GM23248 (cell line): ENCODE measurements at regions not wholly inside any gene's neighbourhood (a gene's known extent, or its start where the extent isn't known, plus 50 kb on each side); places are given as distances from the start of the nearest gene placed in this dataset.
"Not testable (repeated sequence)": the region's sequence is repeated elsewhere in the genome, so short reads cannot be mapped to it uniquely, and the experiment has no call there.

Source experiments
- DNase-seq: peaks from one replicate; pipeline ENCODE4 v3.0.0-alpha.2; 2015
- H2AFZ ChIP-seq: fragments of 200-600 bp; sonication (generic); 2 replicates; pipeline ENCODE4 v1.6.1; 2016; ENCODE audit warnings: antibody characterized with exemption
- H3F3A ChIP-seq: fragments of 200-600 bp; sonication (generic); 2 replicates; pipeline ENCODE4 v1.6.1; 2016; ENCODE audit warnings: mild to moderate bottlenecking, antibody characterized with exemption, mixed run types; ENCODE audit not compliant: insufficient read depth
- H3K27ac ChIP-seq: fragments of 200-600 bp; sonication (generic); 2 replicates; pipeline ENCODE4 v1.5.1; 2016; ENCODE audit warnings: mild to moderate bottlenecking
- H3K27me3 ChIP-seq: fragments of 200-600 bp; sonication (generic); replicated peaks from 2 replicates; pipeline ENCODE4 v1.6.1; 2016; ENCODE audit warnings: mild to moderate bottlenecking; ENCODE audit not compliant: insufficient read depth
- H3K36me3 ChIP-seq: fragments of 200-600 bp; sonication (generic); 2 replicates; pipeline ENCODE4 v1.6.1; 2016; ENCODE audit warnings: low read depth, mild to moderate bottlenecking
- H3K4me1 ChIP-seq: fragments of 200-600 bp; sonication (generic); 2 replicates; pipeline ENCODE4 v1.6.1; 2016; ENCODE audit warnings: mild to moderate bottlenecking; ENCODE audit not compliant: insufficient read depth
- H3K4me2 ChIP-seq: fragments of 200-600 bp; sonication (generic); one replicate; pipeline ENCODE4 v1.6.1; 2016; ENCODE audit warnings: mild to moderate bottlenecking; ENCODE audit not compliant: unreplicated experiment
- H3K4me3 ChIP-seq: fragments of 200-600 bp; sonication (generic); 2 replicates; pipeline ENCODE4 v1.5.1; 2016; ENCODE audit warnings: mild to moderate bottlenecking
- H3K79me2 ChIP-seq: fragments of 200-600 bp; sonication (generic); 2 replicates; pipeline ENCODE4 v1.6.1; 2016; ENCODE audit warnings: mild to moderate bottlenecking; ENCODE audit not compliant: insufficient read depth
- H3K9ac ChIP-seq: fragments of 200-600 bp; sonication (generic); 2 replicates; pipeline ENCODE4 v1.6.1; 2016; ENCODE audit warnings: mild to moderate bottlenecking
- H3K9me2 ChIP-seq: fragments of 200-600 bp; sonication (generic); 2 replicates; pipeline ENCODE4 v1.6.1; 2016; ENCODE audit warnings: mixed run types, mild to moderate bottlenecking, moderate library complexity; ENCODE audit not compliant: insufficient read depth
- H3K9me3 ChIP-seq: fragments of 200-600 bp; sonication (generic); one replicate; pipeline ENCODE4 v1.6.1; 2017; ENCODE audit warnings: low read depth
- H4K20me1 ChIP-seq: fragments of 200-600 bp; sonication (generic); 2 replicates; pipeline ENCODE4 v1.6.0; 2016; ENCODE audit not compliant: insufficient read depth
- EZH2 ChIP-seq: fragments of 200-600 bp; sonication (generic); IDR thresholded peaks from 2 replicates; pipeline ENCODE4 v1.6.1; 2018; ENCODE audit warnings: antibody characterized with exemption, mild to moderate bottlenecking; ENCODE audit not compliant: insufficient read depth, poor library complexity, severe bottlenecking
- EZH2phosphoT487 ChIP-seq: fragments of 200-600 bp; sonication (generic); IDR thresholded peaks from 2 replicates; pipeline ENCODE4 v1.6.1; 2018; ENCODE audit warnings: antibody characterized with exemption, moderate library complexity, mild to moderate bottlenecking, low read depth; ENCODE audit not compliant: insufficient read depth
- WGBS, 2 experiments: methylation state at CpG; one replicate each; pipeline ENCODE4 v1.1.6; 2015 to 2017; ENCODE audit warnings: low lambda C conversion rate in 2 of 2, low coverage in 1 of 2; ENCODE audit errors: missing lambda C conversion rate in 2 of 2; 5-methylcytosine and 5-hydroxymethylcytosine counted together
- in situ Hi-C: fragments of 300-500 bp; cut with MboI; formaldehyde crosslinking; loops from 2 replicates; pipeline ENCODE4 v1.15.0; 2020

GRCh38 chr10:64041185-64041988 is 520.2 kb downstream of the REEP3 start:
- H3F3A ChIP-seq: no peaks in the 10 kb centered on the region
- no peak overlapping the region for H3K4me2 ChIP-seq
- H4K20me1 ChIP-seq: no peaks in the 10 kb centered on the region
- H3K79me2 ChIP-seq: no peaks in the 10 kb centered on the region
- TF ChIP-seq EZH2: no peak
- no peak for TF ChIP-seq EZH2phosphoT487
- H3K9ac ChIP-seq: no peak overlapping the region
- in situ Hi-C loops: no loop called here
- H3K9me2 ChIP-seq: no peaks in the 10 kb centered on the region
- no peaks in the 10 kb centered on the region for H3K36me3 ChIP-seq
- 27 to 33% methylated on average over 31 to 40 of the region's 43 CpGs for WGBS, 2 experiments
- H2AFZ ChIP-seq: 0 out of 2 replicates have a peak overlapping the region, but pooled peaks have one; percentile 41
- 0 out of 2 replicates have a peak, but pooled peaks cover under 1% of the 10 kb centered on the region for H3K27me3 ChIP-seq
- H3K9me3 ChIP-seq: no peaks in the 10 kb centered on the region
- no peaks in the 10 kb centered on the region for H3K4me1 ChIP-seq
- H3K27ac ChIP-seq: no peak overlapping the region
- DNase-seq: peak; percentile 78
- no peak overlapping the region for H3K4me3 ChIP-seq

DNA sequence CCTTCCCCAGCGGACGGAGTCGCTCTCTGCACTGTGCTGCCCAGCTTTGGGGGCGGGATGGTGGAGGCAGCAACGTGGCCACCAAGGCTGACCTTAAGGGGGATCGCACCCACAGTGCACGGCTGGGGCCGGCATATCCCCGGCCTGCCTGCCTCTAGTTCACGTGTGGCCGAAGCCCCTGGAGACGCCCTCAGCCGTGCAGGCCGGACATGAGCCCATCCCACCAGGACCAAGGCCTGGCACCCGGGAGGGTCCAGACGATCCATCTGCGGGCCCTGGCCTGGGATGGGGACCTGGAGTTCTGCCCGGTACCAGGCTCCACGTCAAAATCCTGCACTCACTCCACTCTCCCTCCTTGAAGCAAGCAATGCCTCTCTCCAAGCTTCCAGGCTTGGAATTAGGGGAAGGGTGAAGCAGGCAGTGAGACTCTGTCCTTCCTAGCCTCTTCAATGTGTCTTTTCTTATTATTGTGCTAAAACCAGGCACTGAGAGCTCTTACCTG is 520.8 kb downstream of the REEP3 start:
- TF ChIP-seq EZH2: no peak
- no peak for TF ChIP-seq EZH2phosphoT487

GRCh38 chr10:64044098-64044497 is 522.9 kb downstream of the REEP3 start:
- no peaks in the 10 kb centered on the region for H4K20me1 ChIP-seq
- H3K79me2 ChIP-seq: no peaks in the 10 kb centered on the region
- H3K9me3 ChIP-seq: no peaks in the 10 kb centered on the region
- no peak for TF ChIP-seq EZH2
- no peak for DNase-seq
- no peaks in the 10 kb centered on the region for H3K27me3 ChIP-seq
- H3K27ac ChIP-seq: no peak overlapping the region
- H2AFZ ChIP-seq: no peak overlapping the region
- H3K36me3 ChIP-seq: no peaks in the 10 kb centered on the region
- H3K4me3 ChIP-seq: no peak overlapping the region
- no peaks in the 10 kb centered on the region for H3K9me2 ChIP-seq
- no peaks in the 10 kb centered on the region for H3F3A ChIP-seq
- H3K4me2 ChIP-seq: no peak overlapping the region
- in situ Hi-C loops: no loop called here
- H3K4me1 ChIP-seq: no peaks in the 10 kb centered on the region
- WGBS, 2 experiments: 36 to 56% methylated on average over 2 of the region's 2 CpGs
- no peak overlapping the region for H3K9ac ChIP-seq

More for the DNA sequence above, 520.8 kb downstream of the REEP3 start:
- Histone ChIP-seq H3K4me1 (no peaks in the 10 kb centered on the region), H3K4me3 (no peak overlapping the region), H4K20me1 (no peaks in the 10 kb centered on the region), H3K9me3 (no peaks in the 10 kb centered on the region), H3K9me2 (no peaks in the 10 kb centered on the region), H3K4me2 (no peak overlapping the region), H3K79me2 (no peaks in the 10 kb centered on the region), H3K36me3 (no peaks in the 10 kb centered on the region), H2AFZ (no peak overlapping the region), H3K27me3 (no peaks in the 10 kb centered on the region), H3K9ac (no peak overlapping the region), H3F3A (no peaks in the 10 kb centered on the region), H3K27ac (no peak overlapping the region)
- in situ Hi-C loops: no loop called here
- whole genome bisulfite sequencing, 2 experiments: 62 to 63% methylated on average over 16 to 19 of the region's 19 CpGs
- no peak for DNase-seq

DNA sequence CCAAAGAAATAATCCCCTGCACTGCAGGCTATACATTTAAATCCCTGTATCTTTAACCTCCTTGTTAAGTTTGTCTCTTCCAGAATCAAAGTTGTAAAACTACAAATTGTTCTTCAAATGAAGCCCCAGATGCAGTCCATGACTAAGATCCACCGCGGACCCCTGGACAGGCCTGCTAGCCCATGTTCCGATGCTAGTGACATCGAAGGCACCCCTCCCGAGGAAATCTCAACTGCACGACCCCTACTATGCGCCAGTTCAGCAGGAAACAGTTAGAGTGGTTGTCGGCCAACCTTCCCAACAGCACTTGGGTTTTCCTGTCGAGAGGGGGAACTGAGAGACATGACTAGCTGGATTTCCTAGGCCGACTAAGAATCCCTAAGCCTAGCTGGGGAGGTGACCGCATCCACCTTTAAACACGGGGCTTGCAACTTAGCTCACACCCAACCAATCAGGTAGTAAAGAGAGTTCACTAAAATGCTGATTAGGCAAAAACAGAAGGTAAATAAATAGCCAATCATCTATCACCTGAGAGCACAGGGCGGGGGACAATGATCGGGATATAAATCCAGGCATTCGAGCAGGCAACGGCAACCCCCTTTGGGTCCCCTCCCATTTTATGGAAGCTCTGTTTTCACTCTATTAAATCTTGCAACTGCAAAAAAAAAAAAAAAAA is 523.9 kb downstream of the REEP3 start:
- H2AFZ ChIP-seq, DNase-seq, H3F3A ChIP-seq, H3K4me1 ChIP-seq, H3K9me3 ChIP-seq, H3K4me2 ChIP-seq, H3K4me3 ChIP-seq, H3K36me3 ChIP-seq, H4K20me1 ChIP-seq, H3K27me3 ChIP-seq, in situ Hi-C loops, H3K9me2 ChIP-seq, H3K27ac ChIP-seq, H3K79me2 ChIP-seq, H3K9ac ChIP-seq: not testable (repeated sequence)
- 50 to 51% methylated on average over 16 of the region's 16 CpGs for WGBS, 2 experiments
